T-cell (primary cell): ENCODE measurements at regions not wholly inside any gene's neighbourhood (a gene's known extent, or its start where the extent isn't known, plus 50 kb on each side); places are given as distances from the start of the nearest gene placed in this dataset.

Source experiments
- ATAC-seq, 4 experiments: fragments of 200-7000 bp in 3 of 4; fragments of 150-1000 bp in 1 of 4; cut with Tn5 transposase; replicated peaks in 1 of 4; 1 replicate in 3 of 4; 2 replicates in 1 of 4; pipeline ENCODE4 v1.10.0; 2021; ENCODE audit warnings: moderate library complexity in 3 of 4, mild to moderate bottlenecking in 2 of 4, moderate number of reproducible peaks in 1 of 4
- CTCF ChIA-PET, 2 donors: fragments of 300-600 bp; sonication (Branson Sonifier 250); formaldehyde crosslinking; loops; one replicate each; lab custom pipeline; 2022; ENCODE audit warnings: antibody characterized with exemption in 2 of 2; lab: Charles Lee
- POLR2A ChIA-PET, 2 donors: fragments of 300-600 bp; sonication (Branson Sonifier 250); formaldehyde crosslinking; loops; one replicate each; lab custom pipeline; 2022; ENCODE audit warnings: antibody characterized with exemption in 2 of 2; lab: Charles Lee
- DNase-seq, 35 experiments: peaks; one replicate each; pipeline versions ENCODE4 v3.0.0 to v3.0.0-alpha.2; 2013 to 2023
- H3K27ac ChIP-seq: one replicate; pipeline ENCODE4 v1.5.1; 2013; ENCODE audit warnings: low read length
- H3K27me3 ChIP-seq, 2 experiments: replicated peaks in 1 of 2; 1 replicate in 1 of 2; 2 replicates in 1 of 2; pipeline versions ENCODE4 v1.6.1 to v1.7.0; 2013; ENCODE audit warnings: low read length in 1 of 2, mixed read lengths in 1 of 2; ENCODE audit not compliant: control insufficient read depth in 2 of 2, insufficient read depth in 2 of 2; ENCODE audit errors: extremely low read depth in 1 of 2
- H3K36me3 ChIP-seq, 2 donors: 1 replicate in 1 of 2; 2 replicates in 1 of 2; pipeline versions ENCODE4 v1.6.1 to v1.7.0; 2013; ENCODE audit warnings: low read length in 1 of 2; ENCODE audit not compliant: control insufficient read depth in 2 of 2, insufficient read depth in 1 of 2; ENCODE audit errors: extremely low read depth in 1 of 2
- H3K4me1 ChIP-seq, 2 experiments: 1 replicate in 1 of 2; 2 replicates in 1 of 2; pipeline versions ENCODE4 v1.6.1 to v1.7.0; 2013; ENCODE audit warnings: low read length in 2 of 2, mixed read lengths in 1 of 2; ENCODE audit not compliant: insufficient read depth in 2 of 2, control insufficient read depth in 1 of 2; ENCODE audit errors: extremely low read depth in 1 of 2
- H3K4me3 ChIP-seq, 2 donors: 1 replicate in 1 of 2; 2 replicates in 1 of 2; pipeline versions ENCODE4 v1.5.1 to v1.7.0; 2013; ENCODE audit warnings: mild to moderate bottlenecking in 2 of 2, low read length in 1 of 2, moderate library complexity in 1 of 2; ENCODE audit not compliant: control insufficient read depth in 1 of 2; ENCODE audit errors: extremely low read depth in 1 of 2
- H3K9me3 ChIP-seq: 2 replicates; pipeline ENCODE4 v1.7.0; 2013
- H3K27ac Mint-ChIP-seq, 2 donors: one replicate each; pipeline ENCODE4 v1.8.0; 2020 to 2021; ENCODE audit warnings: mild to moderate bottlenecking in 2 of 2, mixed read lengths in 2 of 2
- H3K27me3 Mint-ChIP-seq, 2 donors: one replicate each; pipeline ENCODE4 v1.8.0; 2021 to 2022; ENCODE audit warnings: mixed read lengths in 2 of 2
- H3K36me3 Mint-ChIP-seq: one replicate; pipeline ENCODE4 v1.8.0; 2021; ENCODE audit warnings: mixed read lengths
- H3K4me1 Mint-ChIP-seq, 3 donors: one replicate each; pipeline ENCODE4 v1.8.0; 2020 to 2022; ENCODE audit warnings: mixed read lengths in 3 of 3, mild to moderate bottlenecking in 1 of 3
- H3K4me3 Mint-ChIP-seq, 3 donors: one replicate each; pipeline ENCODE4 v1.8.0; 2020 to 2022; ENCODE audit warnings: mild to moderate bottlenecking in 3 of 3, mixed read lengths in 3 of 3, moderate library complexity in 3 of 3
- H3K9me3 Mint-ChIP-seq, 3 donors: one replicate each; pipeline ENCODE4 v1.8.0; 2020 to 2022; ENCODE audit warnings: mixed read lengths in 3 of 3
- WGBS: methylation state at CpG from one replicate; pipeline ENCODE4 v1.1.5; 2013; ENCODE audit warnings: missing lambda C conversion rate; ENCODE audit not compliant: insufficient coverage; 5-methylcytosine and 5-hydroxymethylcytosine counted together

GRCh38 chr11:21806508-21806907 lies 386.4 kb upstream of the ANO5 start:
- H3K27me3 Mint-ChIP-seq, result no peaks in the 10 kb centered on the region
- H3K36me3 ChIP-seq, result no peaks in the 10 kb centered on the region
- no peaks in the 10 kb centered on the region for H3K36me3 Mint-ChIP-seq
- H3K9me3 Mint-ChIP-seq, result peaks cover 17 to 40% (median 17%) of the 10 kb centered on the region in 3 donors
- no peak overlapping the region for H3K4me3 ChIP-seq
- CTCF ChIA-PET, result no interaction called here
- H3K27ac ChIP-seq, result no peak overlapping the region
- H3K9me3 ChIP-seq, result peaks cover 2% of the 10 kb centered on the region
- H3K4me1 ChIP-seq, result no peaks in the 10 kb centered on the region
- POLR2A ChIA-PET, result no interaction called here
- DNase-seq (no peak), ATAC-seq (no peak)
- H3K4me3 Mint-ChIP-seq, result no peak overlapping the region
- no peaks in the 10 kb centered on the region for H3K4me1 Mint-ChIP-seq
- no peaks in the 10 kb centered on the region for H3K27me3 ChIP-seq
- no peak overlapping the region for H3K27ac Mint-ChIP-seq
- no CpG with 5 or more reads among the region's 1 CpG for WGBS

GRCh38 chr11:21806947-21807346 lies 385.9 kb upstream of the ANO5 start:
- no peak for ATAC-seq
- Mint-ChIP-seq H3K36me3 (no peaks in the 10 kb centered on the region), H3K4me1 (no peaks in the 10 kb centered on the region), H3K9me3 (peaks cover 17 to 40% (median 17%) of the 10 kb centered on the region in 3 donors), H3K27me3 (no peaks in the 10 kb centered on the region), H3K27ac (no peak overlapping the region), H3K4me3 (no peak overlapping the region)
- no CpG with 5 or more reads among the region's 1 CpG for WGBS
- Histone ChIP-seq H3K27me3 (no peaks in the 10 kb centered on the region), H3K27ac (no peak overlapping the region), H3K4me1 (no peaks in the 10 kb centered on the region), H3K4me3 (no peak overlapping the region), H3K9me3 (peaks cover 2% of the 10 kb centered on the region), H3K36me3 (no peaks in the 10 kb centered on the region)
- ChIA-PET CTCF (no interaction called here), POLR2A (no interaction called here)
- no peak for DNase-seq

DNA sequence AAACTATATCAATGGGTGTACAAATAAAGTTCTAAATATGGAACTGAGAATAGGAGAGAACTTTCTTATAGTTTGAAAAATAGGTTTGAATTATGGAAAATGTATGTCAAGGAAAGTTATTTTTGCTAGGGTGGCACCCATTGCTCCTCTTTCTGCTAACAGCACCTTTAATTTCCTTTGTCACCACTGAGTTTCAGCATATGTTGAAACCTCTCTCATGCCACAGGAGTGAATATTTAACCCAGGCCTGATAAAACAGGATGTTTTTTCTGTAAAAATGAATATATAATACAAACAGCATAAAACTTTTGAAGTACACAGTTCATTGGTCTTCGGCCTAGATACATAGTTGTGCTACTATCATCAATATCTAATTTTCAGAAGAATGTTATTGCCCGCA lies 385.5 kb upstream of the ANO5 start:
- H3K9me3 ChIP-seq, result no peaks in the 10 kb centered on the region
- POLR2A ChIA-PET, result no interaction called here
- CTCF ChIA-PET, result no interaction called here
- H3K4me1 Mint-ChIP-seq, result no peaks in the 10 kb centered on the region
- no peak overlapping the region for H3K27ac ChIP-seq
- DNase-seq (no peak), ATAC-seq (no peak)
- no peak overlapping the region for H3K4me3 ChIP-seq
- no peaks in the 10 kb centered on the region for H3K27me3 Mint-ChIP-seq
- no peak overlapping the region for H3K4me3 Mint-ChIP-seq
- H3K36me3 Mint-ChIP-seq, result no peaks in the 10 kb centered on the region
- 33% methylated on average over 2 of the region's 2 CpGs for WGBS
- H3K27ac Mint-ChIP-seq, result no peak overlapping the region
- H3K36me3 ChIP-seq, result no peaks in the 10 kb centered on the region
- H3K4me1 ChIP-seq, result no peaks in the 10 kb centered on the region
- H3K9me3 Mint-ChIP-seq, result peaks cover 17 to 40% (median 17%) of the 10 kb centered on the region in 3 donors
- no peaks in the 10 kb centered on the region for H3K27me3 ChIP-seq

DNA sequence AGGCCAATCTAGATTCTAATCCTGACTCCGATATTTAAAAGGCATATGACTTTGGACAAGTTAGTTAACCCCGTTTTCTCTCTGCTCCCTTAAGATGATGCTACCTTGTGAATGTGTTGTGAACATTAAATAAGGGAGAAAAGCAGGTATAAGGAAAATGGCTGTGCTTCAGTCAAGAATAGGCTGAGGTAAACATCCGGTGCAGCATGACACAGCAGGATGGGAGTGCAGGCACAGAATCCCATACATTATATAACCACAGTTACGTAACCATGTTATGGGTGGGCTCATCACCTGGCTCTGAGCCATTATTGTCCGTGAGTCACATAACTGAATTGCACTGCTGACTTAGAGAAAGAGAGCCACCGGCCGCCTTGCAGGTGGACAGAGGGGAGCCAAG lies 382.2 kb upstream of the ANO5 start:
- ATAC-seq (no peak), DNase-seq (no peak)
- no peaks in the 10 kb centered on the region for H3K27me3 Mint-ChIP-seq
- no peaks in the 10 kb centered on the region for H3K36me3 Mint-ChIP-seq
- 72% methylated on average over 3 of the region's 7 CpGs for WGBS
- POLR2A ChIA-PET, result no interaction called here
- Histone ChIP-seq H3K36me3 (no peaks in the 10 kb centered on the region), H3K4me3 (no peak overlapping the region), H3K27me3 (no peaks in the 10 kb centered on the region), H3K4me1 (no peaks in the 10 kb centered on the region), H3K27ac (no peak overlapping the region), H3K9me3 (no peaks in the 10 kb centered on the region)
- CTCF ChIA-PET, result no interaction called here
- no peak overlapping the region for H3K27ac Mint-ChIP-seq
- H3K9me3 Mint-ChIP-seq, result peaks cover 10 to 32% (median 12%) of the 10 kb centered on the region in 3 donors
- H3K4me1 Mint-ChIP-seq, result no peaks in the 10 kb centered on the region
- no peak overlapping the region for H3K4me3 Mint-ChIP-seq

- 72% methylated on average over 3 of the region's 4 CpGs for WGBS
- Histone ChIP-seq H3K4me1 (no peaks in the 10 kb centered on the region), H3K9me3 (no peaks in the 10 kb centered on the region), H3K27me3 (no peaks in the 10 kb centered on the region), H3K36me3 (no peaks in the 10 kb centered on the region), H3K27ac (no peak overlapping the region), H3K4me3 (no peak overlapping the region)
- ATAC-seq (no peak), DNase-seq (no peak)
- H3K4me3 Mint-ChIP-seq, result no peak overlapping the region
- H3K27me3 Mint-ChIP-seq, result no peaks in the 10 kb centered on the region
- no peaks in the 10 kb centered on the region for H3K36me3 Mint-ChIP-seq
- ChIA-PET POLR2A (interaction anchor here in 1 of 2 donors (0.6 kb wide), 1 partner anchor 163 kb away, joined by 3 read pairs; no protein-coding TSS in a partner anchor), CTCF (no interaction called here)
- H3K4me1 Mint-ChIP-seq, result no peaks in the 10 kb centered on the region
- no peak overlapping the region for H3K27ac Mint-ChIP-seq
- H3K9me3 Mint-ChIP-seq, result peaks cover 7 to 26% (median 7%) of the 10 kb centered on the region in 3 donors
Observed at GRCh38 chr11:21811572-21811971, 381.3 kb upstream of the ANO5 start.

GRCh38 chr11:21814169-21814568 lies 378.7 kb upstream of the ANO5 start:
- ChIA-PET POLR2A (no interaction called here), CTCF (no interaction called here)
- Mint-ChIP-seq H3K36me3 (no peaks in the 10 kb centered on the region), H3K4me1 (no peaks in the 10 kb centered on the region), H3K9me3 (peaks cover 7 to 12% (median 7%) of the 10 kb centered on the region in 3 donors), H3K4me3 (no peak overlapping the region), H3K27me3 (no peaks in the 10 kb centered on the region), H3K27ac (no peak overlapping the region)
- no peak overlapping the region for H3K4me3 ChIP-seq
- WGBS, result no CpG with 5 or more reads among the region's 3 CpGs
- DNase-seq, result no peak
- no peaks in the 10 kb centered on the region for H3K27me3 ChIP-seq
- no peaks in the 10 kb centered on the region for H3K36me3 ChIP-seq
- H3K4me1 ChIP-seq, result no peaks in the 10 kb centered on the region
- H3K27ac ChIP-seq, result no peak overlapping the region
- H3K9me3 ChIP-seq, result no peaks in the 10 kb centered on the region
- no peak for ATAC-seq

DNA sequence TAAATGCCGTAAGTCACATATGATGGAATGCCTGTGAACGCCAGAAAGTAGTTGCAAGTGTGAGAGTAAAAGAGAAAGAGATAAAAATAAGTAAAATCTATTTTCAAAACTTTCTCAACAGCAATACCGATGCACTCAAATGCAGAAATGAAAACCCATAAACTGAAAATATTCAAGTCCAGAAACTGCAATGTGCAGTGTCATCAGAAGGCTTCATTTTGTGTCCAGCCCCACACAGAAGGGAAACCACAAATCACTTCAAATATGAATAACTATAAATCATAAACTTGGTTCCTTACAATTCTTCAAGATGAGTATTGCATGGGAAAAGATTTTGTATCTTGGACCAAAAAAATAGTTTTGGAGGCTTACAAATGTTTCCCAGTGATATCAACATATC lies 375.2 kb upstream of the ANO5 start:
- Mint-ChIP-seq H3K27ac (no peak overlapping the region), H3K4me1 (no peaks in the 10 kb centered on the region), H3K36me3 (no peaks in the 10 kb centered on the region), H3K4me3 (no peak overlapping the region), H3K27me3 (no peaks in the 10 kb centered on the region), H3K9me3 (peaks cover 0 to 16% (median 0%) of the 10 kb centered on the region in 3 donors)
- Histone ChIP-seq H3K4me1 (no peaks in the 10 kb centered on the region), H3K4me3 (no peak overlapping the region), H3K27ac (no peak overlapping the region), H3K27me3 (no peaks in the 10 kb centered on the region), H3K36me3 (no peaks in the 10 kb centered on the region), H3K9me3 (no peaks in the 10 kb centered on the region)
- DNase-seq (no peak), ATAC-seq (no peak)
- ChIA-PET CTCF (no interaction called here), POLR2A (no interaction called here)
- WGBS, result no CpG with 5 or more reads among the region's 3 CpGs
